Sigmoid colon (tissue), 4 donors: ENCODE measurements at regions not wholly inside any gene's neighbourhood (a gene's known extent, or its start where the extent isn't known, plus 50 kb on each side); places are given as distances from the start of the nearest gene placed in this dataset.

Experiments used
- EP300 ChIP-seq, 4 donors: sonication (generic); formaldehyde crosslinking; IDR thresholded peaks; one replicate each; pipeline ENCODE4 v1.6.1; 2017; ENCODE audit warnings: antibody characterized with exemption in 4 of 4
- POLR2A ChIP-seq, 2 donors: fragments of 450-650 bp; IDR thresholded peaks; one replicate each; pipeline ENCODE4 v1.6.1; 2016; ENCODE audit warnings: antibody characterized with exemption in 2 of 2, mild to moderate bottlenecking in 2 of 2, moderate library complexity in 2 of 2
- POLR2AphosphoS5 ChIP-seq, 4 donors: sonication (generic); formaldehyde crosslinking; IDR thresholded peaks; one replicate each; pipeline ENCODE4 v1.6.1; 2017; ENCODE audit warnings: antibody characterized with exemption in 4 of 4
- TF ChIP-seq, protein P1 (sequence below), 4 experiments: fragments of 450-650 bp in 3 of 4; fragments of 200-600 bp in 1 of 4; IDR thresholded peaks; one replicate each; pipeline ENCODE4 v1.5.1; 2016 to 2019; ENCODE audit warnings: antibody characterized with exemption in 4 of 4, mild to moderate bottlenecking in 3 of 4, moderate library complexity in 2 of 4

GRCh38 chr11:112874980-112875379 lies 86.2 kb upstream of the NCAM1 start:
- TF ChIP-seq, protein P1, sequence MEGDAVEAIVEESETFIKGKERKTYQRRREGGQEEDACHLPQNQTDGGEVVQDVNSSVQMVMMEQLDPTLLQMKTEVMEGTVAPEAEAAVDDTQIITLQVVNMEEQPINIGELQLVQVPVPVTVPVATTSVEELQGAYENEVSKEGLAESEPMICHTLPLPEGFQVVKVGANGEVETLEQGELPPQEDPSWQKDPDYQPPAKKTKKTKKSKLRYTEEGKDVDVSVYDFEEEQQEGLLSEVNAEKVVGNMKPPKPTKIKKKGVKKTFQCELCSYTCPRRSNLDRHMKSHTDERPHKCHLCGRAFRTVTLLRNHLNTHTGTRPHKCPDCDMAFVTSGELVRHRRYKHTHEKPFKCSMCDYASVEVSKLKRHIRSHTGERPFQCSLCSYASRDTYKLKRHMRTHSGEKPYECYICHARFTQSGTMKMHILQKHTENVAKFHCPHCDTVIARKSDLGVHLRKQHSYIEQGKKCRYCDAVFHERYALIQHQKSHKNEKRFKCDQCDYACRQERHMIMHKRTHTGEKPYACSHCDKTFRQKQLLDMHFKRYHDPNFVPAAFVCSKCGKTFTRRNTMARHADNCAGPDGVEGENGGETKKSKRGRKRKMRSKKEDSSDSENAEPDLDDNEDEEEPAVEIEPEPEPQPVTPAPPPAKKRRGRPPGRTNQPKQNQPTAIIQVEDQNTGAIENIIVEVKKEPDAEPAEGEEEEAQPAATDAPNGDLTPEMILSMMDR (IDR thresholded peaks at IDR 0.05): no peak
- TF ChIP-seq POLR2AphosphoS5 (IDR thresholded peaks at IDR 0.05) (no peak), EP300 (IDR thresholded peaks at IDR 0.05) (no peak), POLR2A (IDR thresholded peaks at IDR 0.05) (no peak)
